ENCODE measurements at regions not wholly inside any gene's neighbourhood (a gene's known extent, or its start where the extent isn't known, plus 50 kb on each side); places are given as distances from the start of the nearest gene placed in this dataset.

- TF ChIP-seq ZBTB33 (IDR thresholded peaks at IDR 0.05): no peak
- no peak for TF ChIP-seq HNF4A (conservative IDR thresholded peaks at IDR 0.05)
- no peak for TF ChIP-seq RXRA (IDR thresholded peaks at IDR 0.05)
These were observed 455.0 kb downstream of the EPHA3 start (continued) for GRCh38 chr3:89562373-89562772.

GRCh38 chr3:89565098-89565497 is 457.7 kb downstream of the EPHA3 start:
- TF ChIP-seq, protein P1, sequence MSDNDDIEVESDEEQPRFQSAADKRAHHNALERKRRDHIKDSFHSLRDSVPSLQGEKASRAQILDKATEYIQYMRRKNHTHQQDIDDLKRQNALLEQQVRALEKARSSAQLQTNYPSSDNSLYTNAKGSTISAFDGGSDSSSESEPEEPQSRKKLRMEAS (IDR thresholded peaks at IDR 0.05): no peak
- TF ChIP-seq YY1 (IDR thresholded peaks at IDR 0.05) (no peak), HNF4A (conservative IDR thresholded peaks at IDR 0.05) (no peak), REST (IDR thresholded peaks at IDR 0.05) (no peak), ZBTB33 (IDR thresholded peaks at IDR 0.05) (no peak)
- TF ChIP-seq, protein P2, sequence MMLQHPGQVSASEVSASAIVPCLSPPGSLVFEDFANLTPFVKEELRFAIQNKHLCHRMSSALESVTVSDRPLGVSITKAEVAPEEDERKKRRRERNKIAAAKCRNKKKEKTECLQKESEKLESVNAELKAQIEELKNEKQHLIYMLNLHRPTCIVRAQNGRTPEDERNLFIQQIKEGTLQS (IDR thresholded peaks at IDR 0.05): no peak
- no peak for DNase-seq (ENCODE audit: low spot score)
- no peaks in the 10 kb centered on the region for H3K36me3 ChIP-seq (ENCODE audit: control insufficient read depth in 4 of 4, insufficient read depth in 3 of 4, low read depth in 1 of 4, low read length in 3 of 4)
- no peak overlapping the region for H3K9ac ChIP-seq (ENCODE audit: low read depth in 1 of 2, low read length in 2 of 2)
- H3K27ac ChIP-seq (ENCODE audit: low read depth in 1 of 2, low read length in 2 of 2): no peak overlapping the region
- no peak overlapping the region for H3K4me3 ChIP-seq (ENCODE audit: low read depth in 1 of 3, low read length in 3 of 3)
- H3K4me1 ChIP-seq (ENCODE audit: control insufficient read depth in 4 of 4, insufficient read depth in 4 of 4, low read length in 3 of 4): no peaks in the 10 kb centered on the region
- H3K9me3 ChIP-seq (ENCODE audit: control insufficient read depth in 4 of 4, low read length in 3 of 4): peaks cover 0 to 2% (median 0%) of the 10 kb centered on the region in 4 donors
- H3K27me3 ChIP-seq (ENCODE audit: control insufficient read depth in 4 of 4, insufficient read depth in 4 of 4, low read length in 3 of 4): no peaks in the 10 kb centered on the region

- H3K27me3 ChIP-seq (ENCODE audit: control insufficient read depth in 4 of 4, insufficient read depth in 4 of 4, low read length in 3 of 4): no peaks in the 10 kb centered on the region
- H3K4me3 ChIP-seq (ENCODE audit: low read depth in 1 of 3, low read length in 3 of 3): no peak overlapping the region
- WGBS: 77% methylated on average over 6 of the region's 6 CpGs
- no peak overlapping the region for H3K9ac ChIP-seq (ENCODE audit: low read depth in 1 of 2, low read length in 2 of 2)
- H3K4me1 ChIP-seq (ENCODE audit: control insufficient read depth in 4 of 4, insufficient read depth in 4 of 4, low read length in 3 of 4): no peaks in the 10 kb centered on the region
- no peak overlapping the region for H3K27ac ChIP-seq (ENCODE audit: low read depth in 1 of 2, low read length in 2 of 2)
- peaks cover 0 to under 1% (median 0%) of the 10 kb centered on the region in 4 donors for H3K9me3 ChIP-seq (ENCODE audit: control insufficient read depth in 4 of 4, low read length in 3 of 4)
- no peaks in the 10 kb centered on the region for H3K36me3 ChIP-seq (ENCODE audit: control insufficient read depth in 4 of 4, insufficient read depth in 3 of 4, low read depth in 1 of 4, low read length in 3 of 4)
- DNase-seq (ENCODE audit: low spot score): no peak
- TF ChIP-seq RAD21 (IDR thresholded peaks at IDR 0.05) (no peak), GABPA (IDR thresholded peaks at IDR 0.05 in 1 of 2, conservative IDR thresholded peaks at IDR 0.05 in 1 of 2) (no peak), YY1 (IDR thresholded peaks at IDR 0.05) (no peak), FOXA2 (IDR thresholded peaks at IDR 0.05) (no peak)
These were observed 463.0 kb downstream of the EPHA3 start for GRCh38 chr3:89570465-89570864.
